IPS DF 4.7 (cell line): ENCODE measurements at regions not wholly inside any gene's neighbourhood (a gene's known extent, or its start where the extent isn't known, plus 50 kb on each side); places are given as distances from the start of the nearest gene placed in this dataset.

Source experiments
- DNase-seq: peaks from one replicate; pipeline ENCODE4 v3.0.0-alpha.2; 2013; ENCODE audit warnings: low spot score; ENCODE audit errors: extremely low read depth

GRCh38 chr14:54126947-54127346, 170.3 kb upstream of the BMP4 start:
- no peak for DNase-seq

DNA sequence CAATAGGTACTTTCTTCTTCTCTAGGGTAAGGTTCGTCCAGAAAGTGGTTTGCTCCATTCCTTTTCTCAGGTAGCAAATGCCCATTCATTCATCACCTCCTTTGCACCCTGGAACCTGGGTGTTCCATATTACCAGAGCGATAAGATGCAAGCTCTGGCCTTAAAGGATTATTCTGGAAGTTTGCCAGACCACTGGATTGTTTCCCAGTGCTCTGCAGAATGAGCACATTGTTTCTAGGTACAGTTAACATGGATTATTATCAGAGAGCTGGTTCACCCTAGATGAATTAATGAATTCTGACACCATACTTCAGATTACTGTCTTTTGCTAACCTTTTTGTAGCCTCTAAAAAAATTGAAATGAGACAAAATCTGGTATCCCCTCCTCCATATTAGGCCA, 170.9 kb upstream of the BMP4 start:
- no peak for DNase-seq

GRCh38 chr14:54129850-54130640, 173.4 kb upstream of the BMP4 start:
- DNase-seq: no peak

GRCh38 chr14:54132496-54132895, 175.9 kb upstream of the BMP4 start:
- DNase-seq: no peak

GRCh38 chr14:54133896-54134295, 177.3 kb upstream of the BMP4 start:
- DNase-seq: no peak

GRCh38 chr14:54135804-54136280, 179.2 kb upstream of the BMP4 start:
- DNase-seq: no peak

DNA sequence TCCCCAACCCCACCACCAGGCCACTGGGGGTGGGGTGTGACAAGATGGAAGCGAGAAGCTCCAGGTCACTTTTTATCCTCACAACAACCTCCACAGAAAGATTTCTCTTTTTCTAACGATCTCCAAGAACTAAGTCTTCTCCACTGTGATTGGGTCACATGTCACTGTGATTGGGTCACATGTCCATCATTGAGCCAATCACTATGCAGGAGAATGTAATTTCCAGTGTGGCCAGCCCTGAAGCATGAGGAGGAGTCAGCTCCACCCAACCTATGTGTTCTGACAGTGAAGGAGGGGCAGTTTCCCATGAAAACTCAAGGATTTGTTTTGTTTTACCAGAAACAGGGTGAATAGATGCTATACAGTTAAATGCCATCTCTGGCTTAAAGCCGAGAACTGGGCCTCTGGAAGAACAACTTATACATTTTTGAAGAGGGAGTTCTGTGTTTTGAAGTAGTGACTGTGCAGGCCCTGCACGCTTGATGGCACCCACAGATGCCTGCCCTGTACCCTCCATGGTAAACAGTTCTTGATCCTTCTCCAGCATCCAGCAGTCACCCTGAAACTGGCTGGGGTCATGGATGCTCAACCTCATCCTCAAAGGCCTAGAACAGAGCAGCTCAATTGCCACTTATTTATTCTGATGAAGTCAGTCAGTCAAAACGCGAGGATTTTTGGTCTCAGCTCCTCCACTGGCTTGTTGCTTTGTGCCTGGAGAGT, 180.4 kb upstream of the BMP4 start:
- DNase-seq: no peak

DNA sequence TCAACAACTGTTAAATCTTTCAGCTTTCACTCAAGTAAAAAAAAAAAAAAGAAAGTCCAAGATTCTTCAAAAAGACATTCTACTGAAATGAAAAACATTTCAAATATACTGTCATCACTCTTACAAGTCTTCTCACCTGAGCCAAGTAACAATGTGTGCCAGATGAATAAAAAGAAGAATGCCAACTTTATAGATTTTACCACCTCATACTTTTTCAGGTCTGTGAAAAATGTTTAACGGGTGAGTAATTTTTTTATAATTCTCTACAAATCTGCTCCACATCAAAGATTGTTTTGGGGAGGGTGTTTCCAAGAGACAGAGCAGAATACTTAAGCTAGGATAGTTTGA, 181.0 kb upstream of the BMP4 start:
- no peak for DNase-seq

DNA sequence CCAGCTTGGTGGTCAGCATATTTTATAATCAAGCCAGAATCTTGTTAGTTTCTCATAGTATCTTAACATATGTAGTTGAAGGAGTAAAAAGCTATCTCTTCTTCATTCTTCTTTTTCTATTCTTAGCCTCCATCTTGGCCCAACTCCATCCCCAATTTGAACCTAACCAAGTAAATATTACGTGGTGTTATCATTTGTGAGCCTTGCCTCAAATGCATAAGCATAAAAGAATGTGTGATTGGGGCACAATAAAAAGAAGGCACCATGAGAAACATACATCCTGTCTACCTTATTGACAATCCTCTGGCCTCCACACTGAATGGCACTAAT, 181.4 kb upstream of the BMP4 start:
- no peak for DNase-seq

DNA sequence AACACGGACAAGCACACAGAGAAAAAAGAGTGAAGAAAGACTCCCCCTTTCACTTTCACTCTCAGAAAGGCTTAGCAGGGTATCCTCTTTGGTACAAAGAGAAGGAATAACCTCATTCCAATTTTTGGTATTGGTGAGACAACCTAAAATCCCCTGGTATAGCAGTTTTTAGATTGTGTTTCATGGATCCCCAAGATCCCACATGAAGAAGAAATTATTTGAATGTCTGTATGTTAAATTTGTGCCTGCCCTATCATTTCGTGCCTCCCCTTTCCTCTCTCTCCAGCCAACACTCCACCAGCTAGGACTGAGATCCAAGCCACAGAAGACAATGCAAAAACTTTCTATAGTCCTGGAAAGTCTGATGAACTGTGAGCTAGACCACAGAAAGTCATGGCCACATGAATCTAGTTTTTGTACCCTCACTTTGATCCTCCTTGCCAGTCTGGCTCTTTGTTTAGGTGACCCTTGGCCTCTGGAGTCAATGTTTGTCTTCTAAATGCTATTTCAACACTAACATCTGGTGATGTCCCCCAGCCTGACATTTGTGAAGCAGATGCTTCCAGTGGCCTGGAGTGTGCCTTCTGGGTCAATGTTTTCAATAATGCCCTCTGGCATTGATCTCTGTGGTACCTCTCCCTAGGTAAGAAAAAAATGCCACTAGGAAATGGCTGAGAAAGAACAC, 181.9 kb upstream of the BMP4 start:
- no peak for DNase-seq

DNA sequence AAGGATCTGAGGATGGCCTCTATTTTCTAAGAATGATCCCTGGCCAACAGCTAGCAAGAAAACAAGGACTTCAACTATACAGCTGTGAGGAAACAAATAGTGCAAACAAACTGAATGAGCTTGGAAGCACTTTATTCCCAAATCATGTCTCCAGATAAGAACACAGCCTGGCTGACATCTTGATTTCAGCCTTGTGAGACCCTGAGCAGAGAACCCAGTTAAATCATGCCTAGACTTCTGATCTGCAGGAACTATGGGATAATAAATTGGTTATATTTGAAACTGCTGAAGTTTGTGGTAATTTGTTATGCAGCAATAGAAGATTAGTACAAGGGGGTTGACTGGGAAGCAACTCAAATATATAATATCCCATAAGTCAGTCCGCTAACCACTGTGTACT, 183.9 kb upstream of the BMP4 start:
- no peak for DNase-seq

GRCh38 chr14:54146601-54147000, 190.0 kb upstream of the BMP4 start:
- no peak for DNase-seq

GRCh38 chr14:54147282-54147681, 190.7 kb upstream of the BMP4 start:
- DNase-seq: no peak

GRCh38 chr14:54147758-54148157, 191.1 kb upstream of the BMP4 start:
- DNase-seq: no peak

DNA sequence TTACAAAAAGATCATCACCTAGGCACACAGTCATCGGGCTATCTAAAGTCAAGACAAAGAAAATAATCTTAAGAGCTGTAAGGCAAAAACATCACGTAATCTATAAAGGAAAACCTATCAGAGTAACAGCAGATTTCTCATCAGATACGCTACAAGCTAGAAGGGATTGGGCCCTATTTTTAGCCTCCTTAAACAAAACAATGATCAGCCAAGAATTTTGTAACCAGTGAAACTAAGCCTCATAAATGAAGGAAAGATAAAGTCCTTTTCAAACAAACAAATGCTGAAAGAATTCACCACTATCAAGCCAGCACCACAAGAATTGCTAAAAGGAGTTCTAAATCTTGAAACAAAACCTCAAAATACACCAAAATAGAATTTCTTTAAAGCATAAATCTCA, 191.6 kb upstream of the BMP4 start:
- DNase-seq: no peak

GRCh38 chr14:54152351-54152750, 195.7 kb upstream of the BMP4 start:
- no peak for DNase-seq

DNA sequence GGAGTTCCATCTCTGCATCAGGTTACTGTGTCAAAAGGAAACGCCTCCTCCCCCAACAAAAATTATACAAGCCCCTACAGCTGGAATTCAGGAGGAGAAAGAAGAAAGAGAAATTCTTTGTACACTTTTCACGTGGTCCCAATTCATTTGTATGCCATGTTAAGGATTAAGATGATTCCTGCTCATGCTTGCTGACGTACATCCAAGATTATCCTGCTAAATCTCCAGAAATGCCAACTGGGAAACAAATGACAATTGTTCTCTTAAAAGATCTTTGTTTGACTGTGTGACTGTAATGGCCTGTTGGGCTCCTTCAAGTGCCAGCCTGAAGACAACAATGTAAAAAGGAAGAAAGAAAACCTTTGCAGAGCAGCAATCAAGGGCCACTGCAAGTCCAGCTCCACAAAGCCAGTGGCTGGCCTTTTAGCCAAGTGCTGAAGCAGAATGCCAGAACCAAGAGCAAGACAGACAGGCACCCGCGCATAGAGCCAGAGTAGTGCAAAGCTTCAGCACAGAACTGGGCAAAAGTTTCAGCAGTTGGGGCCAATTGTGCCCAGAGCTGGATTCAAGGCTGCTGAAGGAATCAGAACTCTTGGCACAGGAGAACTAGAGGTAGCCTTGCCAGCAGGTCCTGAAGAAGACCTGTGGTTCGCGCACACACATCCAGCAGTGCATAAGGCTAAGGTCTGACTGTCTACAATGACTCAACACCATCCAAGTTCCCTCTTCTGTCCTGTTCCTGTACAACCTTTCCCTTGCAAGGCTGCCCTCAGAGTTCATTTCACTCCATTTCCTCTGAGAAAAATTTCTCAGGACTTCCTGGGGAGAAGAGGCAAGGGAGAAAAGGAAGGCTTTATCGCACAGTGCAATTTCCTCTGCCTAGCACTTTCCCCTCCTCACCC, 209.7 kb upstream of the BMP4 start:
- DNase-seq: no peak

DNA sequence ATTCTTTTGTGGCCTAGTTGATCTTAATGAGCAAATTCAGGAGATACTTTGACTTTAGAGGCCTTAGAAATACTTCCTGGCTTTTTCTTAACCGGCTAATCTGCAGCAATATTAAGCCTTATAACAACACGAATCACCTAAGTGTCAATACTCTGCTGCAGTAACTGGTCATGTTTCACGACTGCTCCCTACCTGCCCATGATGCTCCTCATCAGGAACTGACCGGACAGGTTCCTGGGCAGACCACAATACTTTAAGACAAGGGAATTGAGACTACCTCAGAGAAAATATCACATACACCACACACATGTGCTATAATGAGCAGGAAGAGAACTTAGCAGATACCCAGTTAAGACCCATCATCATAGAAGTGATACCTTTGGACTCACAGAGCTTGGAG, 211.9 kb upstream of the BMP4 start:
- DNase-seq: no peak

DNA sequence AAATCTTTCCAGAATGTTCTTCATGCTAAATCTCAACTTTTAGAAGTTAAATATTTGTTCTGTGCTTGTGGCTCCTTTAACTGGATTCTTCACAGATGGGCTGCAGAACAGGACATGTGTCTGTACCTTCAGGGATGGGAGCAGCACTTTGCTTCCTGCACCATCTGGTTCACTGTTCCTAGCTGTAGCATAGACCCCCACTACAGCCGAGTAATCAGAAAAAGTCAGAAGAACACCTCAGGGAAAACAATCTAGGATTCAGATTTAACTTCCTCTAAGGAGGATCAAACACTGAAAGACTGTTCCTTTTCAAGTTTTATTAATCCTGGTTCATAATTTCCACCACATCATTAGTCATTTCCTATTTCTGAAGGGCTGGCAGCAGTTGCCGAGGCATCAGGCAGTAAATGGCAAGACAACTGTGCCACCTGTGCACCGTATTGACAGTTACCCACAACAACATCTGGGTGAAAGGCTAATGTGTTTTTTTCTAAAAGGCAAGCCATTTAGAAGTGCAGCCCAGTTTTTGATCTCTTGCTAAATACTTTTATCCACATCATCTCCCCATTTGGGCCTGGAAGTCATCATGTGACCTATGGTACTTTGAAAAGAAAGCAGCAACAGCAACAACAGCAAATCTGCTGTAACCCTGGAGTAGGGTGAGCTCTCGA, 212.8 kb upstream of the BMP4 start:
- no peak for DNase-seq

DNA sequence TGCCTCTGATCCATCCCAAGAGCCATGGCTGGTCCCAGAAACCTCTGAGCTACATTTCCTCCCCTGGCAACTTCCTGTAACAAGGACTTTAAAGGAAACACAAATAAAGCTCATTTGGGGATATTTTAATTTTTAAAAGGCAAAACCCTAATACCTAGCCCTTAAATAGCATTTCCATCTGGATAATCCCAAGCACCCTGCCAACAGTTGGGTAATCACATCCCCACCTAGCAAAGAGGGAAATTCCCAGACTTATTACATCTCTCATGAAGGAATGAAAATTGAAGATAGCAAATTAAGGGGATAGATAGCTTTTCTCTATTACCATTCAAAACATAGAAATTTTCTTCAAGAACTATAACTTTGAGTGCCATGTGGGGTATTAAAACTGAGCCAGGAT, 213.7 kb upstream of the BMP4 start:
- no peak for DNase-seq

- no peak for DNase-seq
These were observed 215.5 kb upstream of the BMP4 start for GRCh38 chr14:54172114-54172513.
